ENCODE measurements at regions not wholly inside any gene's neighbourhood (a gene's known extent, or its start where the extent isn't known, plus 50 kb on each side); places are given as distances from the start of the nearest gene placed in this dataset.

GRCh38 chr10:36640626-36641025 lies 484.8 kb upstream of the ANKRD30A start:
- TF ChIP-seq CTCF (IDR thresholded peaks at IDR 0.05) = no peak
- TF ChIP-seq POLR2AphosphoS5 (IDR thresholded peaks at IDR 0.05) = no peak
